ENCODE measurements at regions not wholly inside any gene's neighbourhood (a gene's known extent, or its start where the extent isn't known, plus 50 kb on each side); places are given as distances from the start of the nearest gene placed in this dataset.

DNA sequence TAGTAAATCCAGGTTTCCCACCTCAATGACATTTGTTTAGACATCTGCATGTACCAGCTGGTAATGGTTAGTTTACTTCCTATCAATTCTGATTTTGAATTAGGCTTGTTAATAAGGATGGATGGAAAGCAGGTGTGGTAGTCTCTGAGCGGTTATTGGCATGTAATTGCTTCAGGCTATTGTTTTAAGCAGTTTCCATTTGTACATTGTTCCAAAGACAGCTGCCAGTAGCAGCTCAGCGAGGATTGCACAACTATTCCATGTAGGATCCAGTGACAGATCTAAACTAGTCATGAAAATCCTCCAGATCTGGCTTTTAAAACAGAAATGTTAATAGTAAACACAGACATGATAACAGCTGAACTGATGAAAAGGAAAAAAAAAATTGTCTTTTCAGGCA, 436.0 kb upstream of the ADARB2 start:
- no peak for DNase-seq (ENCODE audit: low spot score)

DNA sequence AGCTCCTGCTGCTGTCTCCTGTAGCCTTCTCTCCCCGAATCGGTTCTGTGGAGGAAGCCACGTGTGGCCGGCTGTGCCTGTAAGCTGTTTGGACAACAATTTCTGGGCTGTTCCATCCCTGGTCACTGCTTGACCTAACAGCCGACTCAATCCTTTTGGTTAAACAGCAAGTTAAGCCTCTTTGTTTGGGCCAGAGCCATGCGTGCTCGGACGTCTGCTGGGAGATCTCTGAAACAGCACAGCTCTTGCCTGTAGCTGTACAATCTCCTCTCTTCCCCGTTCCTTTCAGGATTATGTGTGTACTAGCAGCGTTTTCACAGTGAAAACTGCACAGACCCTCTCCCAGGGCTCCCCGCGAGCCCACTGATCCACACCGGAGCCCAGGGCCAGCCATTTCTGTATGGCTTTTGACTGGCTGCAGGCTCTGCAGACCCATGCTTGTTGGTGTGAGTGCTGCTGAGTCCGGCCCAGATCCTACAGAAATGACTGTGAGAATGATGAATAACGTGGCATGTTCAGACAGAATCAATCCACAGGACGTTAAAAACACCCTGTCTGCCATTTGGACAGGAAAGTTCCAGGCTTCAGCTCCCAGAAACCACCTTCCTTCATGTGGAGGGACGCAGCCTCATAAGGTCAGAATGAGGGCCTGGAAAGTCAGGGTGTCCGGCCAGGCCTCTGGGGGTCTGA, 428.6 kb upstream of the ADARB2 start:
- DNase-seq (ENCODE audit: low spot score): no peak

DNA sequence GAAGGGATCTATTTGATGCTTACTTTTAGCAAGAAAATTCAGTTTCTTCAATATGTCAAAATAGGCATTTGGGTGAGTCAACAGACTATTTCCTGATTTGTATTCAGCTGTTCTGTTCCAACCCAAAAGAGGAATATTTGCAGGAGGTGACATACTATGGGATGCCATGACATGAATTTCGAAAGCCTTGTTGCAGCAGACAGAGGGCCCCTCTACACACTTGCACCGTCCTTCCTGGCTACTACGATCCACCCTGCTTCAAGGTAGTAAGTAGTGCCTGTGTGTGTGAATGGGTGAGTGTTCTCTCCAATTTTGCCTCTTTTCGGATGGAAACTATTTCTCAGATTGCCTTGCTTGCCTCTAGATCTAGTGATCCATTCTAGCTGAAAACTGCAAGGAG, 413.0 kb upstream of the ADARB2 start:
- DNase-seq (ENCODE audit: low spot score): no peak

DNA sequence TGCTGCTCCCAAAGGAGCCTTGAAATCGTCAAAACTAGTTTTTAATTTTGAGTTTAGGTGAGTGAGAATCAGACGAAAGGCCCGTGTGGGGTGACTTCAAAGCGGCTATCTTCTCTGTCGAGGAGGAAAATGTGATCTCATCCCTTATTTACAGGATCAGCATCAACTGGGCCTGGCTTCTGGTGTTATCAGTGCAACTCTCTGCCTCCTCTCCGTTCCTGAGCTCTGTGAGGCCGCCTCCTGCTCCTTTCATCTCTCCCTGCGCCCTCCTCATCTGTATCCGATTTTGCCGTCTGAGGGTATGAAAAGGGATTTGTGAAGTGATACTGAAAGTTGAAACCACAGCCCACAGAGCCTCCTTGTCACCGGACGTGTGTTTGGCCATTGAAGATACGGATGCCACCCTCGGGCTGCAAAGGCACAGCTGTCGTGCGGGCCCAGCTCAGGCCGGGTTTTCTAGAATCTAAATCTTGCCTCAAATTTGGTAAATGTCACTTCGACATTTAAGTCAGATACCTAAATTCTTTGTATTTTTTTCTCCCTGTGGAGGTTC, 408.7 kb upstream of the ADARB2 start:
- DNase-seq (ENCODE audit: low spot score): no peak

DNA sequence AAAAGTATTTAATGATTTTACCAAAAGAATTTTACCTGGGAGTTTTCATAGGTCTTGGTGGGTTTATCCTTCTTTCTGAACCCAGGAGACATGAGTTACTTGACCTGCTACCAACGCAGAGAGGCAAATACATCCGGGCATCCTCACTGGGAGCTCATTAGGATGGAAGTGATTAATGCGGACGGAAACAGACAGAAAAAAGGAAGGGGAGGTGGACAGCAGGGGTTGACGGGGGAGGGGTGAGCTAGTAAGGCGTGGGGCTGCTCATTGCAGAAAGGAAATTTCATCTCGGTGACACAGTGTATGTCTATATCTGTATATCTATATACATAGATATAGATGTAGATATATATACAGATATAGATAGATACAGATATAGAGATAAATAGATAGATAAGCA, 408.2 kb upstream of the ADARB2 start:
- DNase-seq (ENCODE audit: low spot score): no peak

DNA sequence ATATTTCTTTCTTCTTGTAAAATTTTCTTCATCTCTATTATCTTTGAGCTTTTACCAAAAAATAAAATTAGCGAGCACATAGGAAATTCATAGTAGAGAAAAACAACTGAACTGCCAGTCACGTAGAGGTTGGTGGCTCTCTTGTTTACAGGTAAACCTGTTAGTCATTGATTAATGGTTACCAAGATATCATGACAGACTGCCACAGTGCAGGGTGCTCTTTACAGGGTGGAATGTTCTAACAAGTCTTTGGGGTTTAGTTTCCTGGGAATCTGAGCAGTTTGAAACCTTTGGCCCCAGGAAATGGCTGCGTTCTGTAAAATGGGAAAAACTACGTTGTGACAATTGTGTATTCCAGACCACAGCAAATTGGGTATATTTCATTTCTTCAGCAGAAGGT, 407.3 kb upstream of the ADARB2 start:
- no peak for DNase-seq (ENCODE audit: low spot score)

DNA sequence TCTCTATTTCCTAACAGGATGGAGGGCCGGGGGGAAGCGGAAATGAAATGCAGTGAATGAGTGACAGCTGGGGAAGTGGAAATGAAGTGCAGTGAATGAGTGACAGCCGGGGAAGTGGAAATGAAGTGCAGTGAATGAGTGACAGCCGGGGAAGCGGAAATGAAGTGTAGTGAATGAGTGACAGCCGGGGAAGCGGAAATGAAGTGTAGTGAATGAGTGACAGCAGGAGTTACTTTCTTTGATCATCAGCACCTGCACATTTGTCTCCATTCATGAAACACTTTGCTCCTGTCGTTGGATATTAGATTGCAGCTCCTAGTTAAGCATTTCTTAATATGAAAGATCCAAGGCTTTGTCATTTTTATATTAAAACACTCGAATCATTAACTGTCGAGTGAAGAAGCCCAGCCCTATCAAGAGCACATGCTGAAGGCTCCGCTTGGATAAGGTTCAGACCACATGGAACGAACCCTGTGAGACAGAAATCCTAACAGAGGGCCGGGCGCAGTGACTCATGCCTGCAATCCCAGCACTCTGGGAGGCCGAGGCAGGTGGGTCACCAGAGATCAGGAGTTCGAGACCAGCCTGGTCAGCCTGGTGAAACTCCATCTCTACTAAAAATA, 406.0 kb upstream of the ADARB2 start:
- no peak for DNase-seq (ENCODE audit: low spot score)

DNA sequence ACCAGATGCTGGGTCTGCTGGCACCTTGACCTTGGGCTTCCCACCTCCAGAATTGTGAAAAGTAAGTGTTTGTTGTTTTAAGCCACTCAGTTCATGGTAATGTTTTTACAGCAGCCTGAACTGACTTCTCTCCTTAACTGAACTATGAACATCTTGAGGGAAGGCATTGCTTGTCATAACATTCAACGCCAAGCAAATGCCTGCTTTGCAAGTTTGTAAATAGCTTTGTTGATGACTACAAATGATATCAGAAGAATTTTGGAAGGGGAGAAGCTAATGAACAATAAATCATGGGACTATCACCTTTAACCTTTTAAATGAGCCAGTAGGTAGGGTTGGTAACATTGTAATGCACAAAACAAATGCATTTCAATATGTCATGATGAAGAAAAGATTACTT, 402.4 kb upstream of the ADARB2 start:
- no peak for DNase-seq (ENCODE audit: low spot score)

DNA sequence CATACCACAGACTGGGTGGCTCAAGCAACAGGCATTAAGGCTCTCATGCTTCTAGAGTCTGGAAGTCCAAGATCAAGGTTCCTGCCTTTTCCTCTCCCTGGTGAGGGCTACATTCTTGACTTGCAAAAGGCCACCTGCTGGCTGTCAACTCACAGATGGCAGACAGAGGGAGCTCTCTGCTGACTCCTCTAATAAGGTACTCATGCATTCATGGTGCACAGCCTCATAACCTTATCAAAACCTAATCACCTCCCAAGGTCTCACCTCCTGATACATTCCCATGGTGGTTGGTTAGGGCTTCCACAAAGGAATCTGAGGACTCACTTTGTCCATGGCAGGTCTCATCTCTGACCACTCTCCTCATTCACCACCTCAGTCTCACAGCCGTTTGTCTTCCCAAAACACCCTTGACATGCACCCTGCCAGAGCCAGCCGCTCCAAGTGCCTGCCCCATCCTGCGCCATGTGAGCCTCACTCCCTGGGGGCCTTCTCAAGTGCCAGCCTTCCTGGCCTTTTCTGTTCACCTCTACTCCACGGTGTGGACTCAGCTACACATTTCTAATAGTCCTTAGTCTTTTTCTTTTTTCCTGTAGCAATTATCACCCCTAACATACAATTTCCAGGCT, 400.3 kb upstream of the ADARB2 start:
- no peak for DNase-seq (ENCODE audit: low spot score)

DNA sequence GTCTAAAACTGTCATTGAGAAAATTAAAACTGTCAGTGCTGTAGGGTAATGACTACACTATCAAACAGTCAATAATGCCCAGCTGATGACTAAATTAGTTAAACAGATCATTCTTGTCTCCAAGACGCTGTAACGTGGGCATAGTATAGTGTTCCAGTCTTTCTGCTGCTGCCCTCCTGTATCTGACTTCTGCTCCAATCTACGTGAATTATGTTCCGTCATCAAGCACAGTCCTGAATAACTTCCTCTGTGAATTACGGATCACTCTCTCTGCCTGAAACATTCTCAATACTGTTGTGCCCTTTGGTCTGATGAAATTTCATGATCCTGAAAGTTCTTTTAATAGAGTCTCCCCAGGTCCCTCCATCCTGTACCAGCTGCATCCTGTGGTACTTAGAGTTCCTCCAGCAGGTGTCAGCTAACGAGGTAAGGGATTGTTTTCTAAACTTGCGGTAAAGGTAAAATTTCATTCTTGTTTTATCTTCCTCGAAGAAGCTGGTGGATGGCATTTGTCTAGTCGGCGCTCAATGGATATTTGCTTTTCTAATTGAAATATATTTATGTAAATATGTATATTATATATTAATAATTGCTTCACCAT, 393.5 kb upstream of the ADARB2 start:
- no peak for DNase-seq (ENCODE audit: low spot score)

DNA sequence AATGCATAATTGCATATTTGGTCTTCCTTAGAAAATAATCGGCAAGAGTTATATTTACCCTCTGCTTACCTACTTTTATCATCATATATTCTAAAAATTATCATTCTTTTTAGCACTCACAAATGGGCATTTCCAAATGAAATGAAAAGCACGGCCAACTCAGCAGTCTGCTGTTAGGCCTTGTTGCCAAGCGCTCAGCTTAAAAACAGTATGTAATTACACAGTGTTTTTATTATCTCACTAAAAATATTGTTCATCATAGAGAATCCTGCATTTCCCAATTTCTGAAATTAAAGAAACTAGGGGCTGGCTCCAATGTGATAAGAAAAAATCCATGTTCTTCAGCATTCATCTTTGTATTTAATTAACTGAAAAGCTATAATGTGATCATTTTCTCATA, 391.7 kb upstream of the ADARB2 start:
- no peak for DNase-seq (ENCODE audit: low spot score)

DNA sequence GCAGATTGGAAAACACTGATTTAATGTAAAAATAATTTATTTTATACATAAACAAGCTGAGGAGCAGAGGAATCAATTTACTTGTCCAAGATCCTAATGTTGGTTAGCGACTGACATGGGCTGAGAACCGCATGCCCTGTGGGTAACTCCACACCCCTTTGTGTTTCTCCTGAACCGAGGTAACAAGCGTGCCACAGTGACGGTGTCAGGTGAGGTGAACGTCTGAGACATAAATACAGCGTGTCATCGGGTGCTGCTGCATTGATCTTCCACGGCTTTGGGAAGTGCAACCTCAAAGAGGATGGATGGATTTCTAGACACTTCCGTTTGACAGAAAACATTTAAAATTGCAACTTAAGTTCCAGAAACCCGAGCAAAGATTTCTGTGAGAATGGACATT, 386.8 kb upstream of the ADARB2 start:
- DNase-seq (ENCODE audit: low spot score): no peak

DNA sequence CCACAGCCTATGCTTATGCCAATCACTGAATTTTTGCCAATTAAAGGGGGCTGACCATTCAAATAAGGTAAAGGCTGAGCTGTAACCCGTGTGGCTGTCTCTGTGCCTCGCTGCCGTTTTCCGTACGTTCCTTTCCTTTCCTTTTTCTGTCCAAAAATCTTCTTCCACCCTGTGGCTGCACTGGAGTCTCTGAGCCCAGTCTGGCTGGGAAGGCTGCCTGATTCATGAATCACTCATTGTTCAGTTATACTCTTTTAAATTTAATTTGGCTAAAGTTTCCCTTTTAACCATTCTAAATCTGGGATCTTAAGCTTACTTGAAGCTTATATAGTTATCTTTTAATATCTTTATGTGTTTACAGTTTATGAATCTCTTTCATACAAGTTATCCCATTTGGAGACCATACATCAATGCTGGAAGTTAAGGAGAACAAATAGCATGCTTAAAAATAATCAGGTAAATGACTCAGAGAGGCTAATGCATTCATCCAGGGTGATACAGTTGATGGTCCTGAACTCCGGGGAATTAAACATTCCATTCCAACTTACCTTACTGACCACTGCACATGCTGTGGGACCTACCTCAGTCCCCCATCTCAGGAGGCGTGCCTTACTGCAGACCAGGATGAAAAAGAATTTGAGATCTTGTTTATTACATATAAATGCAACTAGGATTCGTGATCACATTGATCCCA, 385.3 kb upstream of the ADARB2 start:
- no peak for DNase-seq (ENCODE audit: low spot score)

DNA sequence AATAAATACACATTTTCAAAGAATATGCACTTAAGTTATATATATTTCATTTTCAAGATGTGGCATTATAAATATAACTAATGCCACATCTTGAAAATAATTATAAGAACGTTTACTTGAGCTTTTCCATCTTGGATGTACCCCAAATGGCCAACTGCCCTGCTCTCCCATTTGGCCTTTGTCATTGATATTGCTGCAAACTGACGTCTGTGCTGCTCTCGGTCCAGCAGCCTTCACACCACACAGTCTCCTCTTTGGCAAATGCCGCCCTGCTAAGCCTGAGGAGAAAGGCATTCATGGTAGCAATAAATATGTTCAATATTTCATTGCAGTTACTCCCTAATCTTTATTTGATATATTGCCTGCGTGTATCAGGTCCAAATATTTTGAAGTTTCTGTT, 384.6 kb upstream of the ADARB2 start:
- DNase-seq (ENCODE audit: low spot score): no peak

DNA sequence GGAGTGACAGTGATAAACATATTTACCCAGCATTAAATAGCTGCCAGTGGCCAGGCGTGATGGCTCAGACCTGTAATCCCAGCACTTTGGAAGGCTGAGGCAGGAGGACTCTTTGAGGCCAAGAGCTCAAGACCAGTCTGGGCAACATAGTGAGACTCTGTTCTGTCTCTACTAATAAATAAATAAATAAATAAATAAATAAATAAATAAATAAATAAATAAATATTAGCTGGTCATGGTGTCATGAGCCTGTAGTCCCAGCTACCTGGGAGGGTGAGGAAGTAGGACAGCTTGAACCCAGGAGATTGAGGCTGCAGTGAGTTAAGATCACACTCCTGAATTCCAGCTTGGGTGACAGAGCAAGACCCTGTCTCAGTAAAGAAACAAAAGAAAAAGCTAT, 384.0 kb upstream of the ADARB2 start:
- no peak for DNase-seq (ENCODE audit: low spot score)

DNA sequence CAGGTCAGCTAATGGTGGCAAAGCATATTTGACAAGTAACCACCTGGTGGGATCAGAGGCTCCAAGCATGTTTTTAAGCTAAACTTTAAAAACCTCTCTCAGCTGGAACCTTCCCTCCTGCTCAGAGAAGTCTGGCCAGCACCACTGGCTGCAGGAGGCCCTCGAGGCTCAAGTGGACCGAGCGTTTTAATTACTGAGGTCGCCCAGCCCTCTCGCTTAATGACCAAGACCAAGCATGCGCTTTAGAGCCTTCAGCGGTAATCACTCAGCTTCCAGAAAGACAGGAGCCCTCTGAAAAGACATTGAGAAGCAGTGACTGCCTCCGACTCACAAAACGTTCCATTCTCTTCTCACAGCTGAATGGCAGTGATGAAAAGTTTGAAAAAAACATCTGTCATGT, 383.4 kb upstream of the ADARB2 start:
- DNase-seq (ENCODE audit: low spot score): no peak

DNA sequence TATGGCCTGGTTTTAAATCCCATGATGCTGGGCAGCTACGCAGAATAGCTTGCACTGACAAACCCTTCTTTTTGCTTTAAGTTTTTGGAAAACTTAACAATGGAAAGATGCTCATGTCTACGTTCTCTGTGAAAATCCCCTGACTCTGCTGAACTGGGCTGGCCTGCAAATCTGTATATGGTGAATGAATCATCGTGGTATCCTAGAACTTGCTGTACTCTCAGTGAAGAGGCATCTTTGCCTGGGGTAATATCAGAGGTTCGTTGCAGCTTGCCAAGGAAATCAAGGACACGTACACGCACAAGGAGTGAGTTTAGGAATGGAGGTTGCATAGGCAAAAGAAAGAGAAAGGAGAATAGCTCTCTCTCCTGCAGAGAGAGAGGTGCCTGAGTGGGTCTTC, 382.0 kb upstream of the ADARB2 start:
- DNase-seq (ENCODE audit: low spot score): no peak

DNA sequence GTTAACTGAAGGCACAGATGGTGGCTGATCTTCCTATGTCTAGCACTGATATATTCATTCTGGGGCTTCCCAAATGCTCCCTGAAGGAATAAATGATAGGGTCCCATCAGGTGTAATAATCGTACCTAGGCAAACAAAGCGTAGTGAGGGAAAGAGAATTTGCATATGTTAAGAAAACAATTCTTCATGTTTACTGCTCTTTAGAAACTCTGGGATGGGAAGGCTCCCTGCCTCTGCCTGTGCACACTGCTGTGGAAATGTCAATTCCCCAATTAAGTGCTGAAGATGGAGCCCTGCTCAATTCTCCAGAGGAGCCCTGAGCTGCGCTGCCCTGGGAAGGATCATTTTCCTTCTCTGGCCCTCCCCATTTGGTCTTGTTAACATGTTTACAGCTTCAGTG, 380.9 kb upstream of the ADARB2 start:
- DNase-seq (ENCODE audit: low spot score): no peak

DNA sequence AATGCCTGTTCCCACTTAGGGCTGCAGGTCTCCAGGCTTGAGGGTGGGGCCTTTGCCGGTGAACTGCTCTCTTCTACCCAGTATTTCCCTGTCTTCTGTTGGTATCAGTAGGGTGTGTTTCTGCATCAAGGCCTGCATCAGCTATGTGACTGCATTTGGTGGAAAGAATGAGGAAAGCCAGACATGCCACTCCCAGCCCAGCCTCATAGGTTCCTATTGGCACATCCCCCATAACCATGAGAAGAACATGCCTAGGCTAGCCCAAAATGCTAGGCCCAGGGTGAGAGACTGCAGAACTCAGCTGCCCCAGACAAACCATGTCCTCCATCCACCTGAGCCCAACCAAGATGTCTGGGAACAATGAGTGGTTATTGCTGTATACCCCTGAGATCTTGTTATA, 380.3 kb upstream of the ADARB2 start:
- no peak for DNase-seq (ENCODE audit: low spot score)

DNA sequence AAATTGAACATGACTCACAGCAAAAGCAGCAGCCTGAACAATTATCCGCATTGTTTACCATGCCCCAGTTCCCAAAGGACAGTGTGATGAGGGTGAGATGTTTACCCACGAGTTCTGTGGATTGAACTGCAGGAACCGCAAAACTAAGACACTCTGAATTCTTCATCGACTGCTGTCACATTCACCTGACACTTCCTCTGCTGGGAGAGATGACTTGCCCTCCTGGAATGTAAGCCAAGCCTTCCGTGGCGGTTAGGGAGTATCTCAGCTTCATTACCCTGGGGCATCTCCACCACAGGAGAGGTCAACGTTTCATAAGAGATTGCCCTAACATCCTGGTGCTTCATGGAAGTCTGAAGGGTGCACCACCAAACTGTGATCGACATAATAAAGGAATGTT, 374.6 kb upstream of the ADARB2 start:
- DNase-seq (ENCODE audit: low spot score): no peak

DNA sequence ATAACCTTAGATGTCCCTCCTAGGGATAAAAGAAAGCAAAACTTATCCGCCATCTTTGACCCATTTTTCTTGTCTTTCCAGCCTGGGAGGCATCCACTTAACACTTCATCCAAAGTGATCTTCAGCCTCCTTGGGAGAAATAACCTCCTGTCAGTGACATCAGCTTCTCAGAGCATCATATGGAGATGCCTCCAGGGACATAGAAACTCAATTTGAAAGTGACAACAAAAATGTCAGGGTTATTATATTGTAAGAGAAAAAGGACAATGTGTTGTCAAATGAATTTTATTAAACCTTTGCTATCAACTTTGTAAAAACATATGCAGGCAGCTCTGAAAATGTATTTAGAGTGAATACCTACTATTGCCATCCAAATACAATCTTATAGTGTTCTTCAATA, 371.2 kb upstream of the ADARB2 start:
- DNase-seq (ENCODE audit: low spot score): no peak

DNA sequence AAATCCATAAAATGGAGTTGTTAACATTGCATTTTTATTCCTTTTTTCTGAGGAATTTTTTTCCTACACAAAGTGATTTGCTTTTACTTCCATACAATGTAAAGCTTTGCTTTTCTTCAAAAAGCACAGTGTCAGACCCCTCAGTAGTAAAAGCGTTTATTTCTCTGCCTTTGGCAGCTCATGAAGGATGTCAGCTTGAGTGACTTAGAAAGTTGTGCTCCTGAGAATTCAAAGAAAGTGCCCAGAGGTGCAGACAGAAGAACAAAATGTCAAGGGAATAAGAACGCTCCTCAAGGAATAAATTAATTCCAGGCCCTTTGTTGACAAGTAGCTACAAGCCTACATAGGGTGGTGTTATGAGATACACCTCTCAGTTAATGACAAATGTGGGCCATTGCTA, 369.3 kb upstream of the ADARB2 start:
- no peak for DNase-seq (ENCODE audit: low spot score)

DNA sequence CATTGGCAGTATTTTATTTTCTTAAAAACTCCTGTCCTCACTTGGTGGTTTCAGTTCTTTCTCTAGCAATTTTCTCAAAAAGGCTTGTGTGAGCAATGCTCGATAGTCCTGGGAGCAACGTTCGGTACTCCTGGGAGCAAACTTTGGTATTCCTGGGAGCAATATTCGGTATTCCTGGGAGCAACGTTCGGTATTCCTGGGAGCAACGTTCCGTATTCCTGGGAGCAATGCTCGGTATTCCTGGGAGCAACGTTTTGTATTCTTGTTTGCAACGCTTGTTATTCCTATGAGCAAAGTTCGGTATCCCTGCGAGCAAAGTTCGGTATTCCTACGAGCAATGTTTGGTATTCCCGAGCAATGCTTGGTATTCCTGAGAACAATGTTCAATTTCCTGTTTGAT, 362.0 kb upstream of the ADARB2 start:
- no peak for DNase-seq (ENCODE audit: low spot score)

All from CD4-positive, alpha-beta T cell treated with Interleukin-2 at 100 ng/mL for 4 hours (primary cell).